ENCODE measurements at regions not wholly inside any gene's neighbourhood (a gene's known extent, or its start where the extent isn't known, plus 50 kb on each side); places are given as distances from the start of the nearest gene placed in this dataset.
"Not testable (repeated sequence)": the region's sequence is repeated elsewhere in the genome, so short reads cannot be mapped to it uniquely, and the experiment has no call there.

DNA sequence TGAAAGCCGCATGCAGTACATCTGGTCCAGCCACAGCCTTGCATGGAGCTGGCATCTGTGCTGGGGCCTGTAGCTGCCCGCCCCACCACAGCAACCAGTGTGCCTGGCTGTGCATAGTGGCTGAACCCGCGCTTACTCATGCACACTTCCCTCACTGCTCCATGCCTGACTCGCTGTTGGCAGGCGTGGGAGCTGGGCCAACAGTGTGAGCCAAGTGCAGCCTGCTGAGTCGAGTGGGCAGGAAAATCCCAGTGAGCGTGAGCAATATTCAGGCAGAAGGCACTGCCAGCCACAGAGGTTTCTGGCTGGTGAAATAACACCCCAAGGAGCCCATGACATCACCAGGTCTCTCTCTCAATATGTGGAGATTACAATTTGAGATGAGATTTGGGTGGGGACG is 1674.1 kb upstream of the TMEFF2 start:
- Histone ChIP-seq H3K27ac (ENCODE audit: low read length) (no peak overlapping the region), H3K36me3 (ENCODE audit: control insufficient read depth in 2 of 2, insufficient read depth in 2 of 2, low read length in 2 of 2) (no peaks in the 10 kb centered on the region), H3K9me3 (ENCODE audit: control insufficient read depth in 2 of 2, low read length in 2 of 2) (no peaks in the 10 kb centered on the region), H3K4me1 (ENCODE audit: control insufficient read depth, insufficient read depth, low read length) (no peaks in the 10 kb centered on the region), H3K9ac (ENCODE audit: low read length in 2 of 2) (no peak overlapping the region), H3K27me3 (ENCODE audit: control insufficient read depth in 1 of 2, insufficient read depth in 2 of 2, low read length in 2 of 2) (no peaks in the 10 kb centered on the region), H3K4me3 (ENCODE audit: low read length in 2 of 2) (no peak overlapping the region)

DNA sequence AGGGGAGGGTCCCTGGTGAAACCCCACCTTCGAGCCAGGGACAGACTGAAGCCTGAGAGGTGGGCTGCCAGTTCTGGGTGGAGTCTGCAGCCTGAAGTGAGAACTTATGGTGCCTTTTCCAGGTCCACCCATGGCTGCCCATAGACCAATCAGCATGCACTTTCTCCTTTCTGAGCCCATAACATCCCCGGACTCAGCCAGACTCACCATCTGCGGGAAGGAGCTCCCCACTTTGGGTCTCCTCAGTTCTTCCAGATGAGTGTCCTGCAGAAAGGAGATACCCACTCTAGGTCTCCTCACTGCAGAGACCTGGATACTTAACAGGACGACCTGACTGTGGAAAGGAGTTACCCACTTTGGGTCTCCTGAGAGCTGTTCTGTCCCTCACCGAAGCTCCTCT is 1673.4 kb upstream of the TMEFF2 start:
- no peak overlapping the region for H3K27ac ChIP-seq (ENCODE audit: low read length)
- no peaks in the 10 kb centered on the region for H3K9me3 ChIP-seq (ENCODE audit: control insufficient read depth in 2 of 2, low read length in 2 of 2)
- H3K27me3 ChIP-seq (ENCODE audit: control insufficient read depth in 1 of 2, insufficient read depth in 2 of 2, low read length in 2 of 2): no peaks in the 10 kb centered on the region
- H3K9ac ChIP-seq (ENCODE audit: low read length in 2 of 2): no peak overlapping the region
- no peaks in the 10 kb centered on the region for H3K36me3 ChIP-seq (ENCODE audit: control insufficient read depth in 2 of 2, insufficient read depth in 2 of 2, low read length in 2 of 2)
- no peaks in the 10 kb centered on the region for H3K4me1 ChIP-seq (ENCODE audit: control insufficient read depth, insufficient read depth, low read length)
- H3K4me3 ChIP-seq (ENCODE audit: low read length in 2 of 2): no peak overlapping the region

DNA sequence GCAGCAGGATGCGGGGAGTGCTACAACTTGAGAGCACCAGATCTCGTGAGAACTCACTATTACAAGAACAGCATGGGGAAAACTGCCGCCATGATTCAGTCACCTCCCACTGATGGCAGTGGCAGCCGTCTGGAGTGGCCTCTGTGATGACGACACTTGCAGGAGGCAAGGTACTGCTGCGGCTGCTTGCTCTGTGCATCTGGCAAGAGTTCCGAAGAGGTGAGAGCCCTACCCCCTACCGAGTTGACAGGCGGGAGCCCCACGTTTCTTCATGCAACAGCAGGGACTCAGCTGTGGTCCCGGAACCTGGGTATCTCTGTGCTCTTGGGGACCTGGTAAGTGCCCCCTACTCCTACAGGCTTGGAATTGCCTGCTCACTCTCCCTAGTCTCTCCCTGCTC is 1672.7 kb upstream of the TMEFF2 start:
- H3K4me1 ChIP-seq (ENCODE audit: control insufficient read depth, insufficient read depth, low read length): no peaks in the 10 kb centered on the region
- no peaks in the 10 kb centered on the region for H3K36me3 ChIP-seq (ENCODE audit: control insufficient read depth in 2 of 2, insufficient read depth in 2 of 2, low read length in 2 of 2)
- H3K9ac ChIP-seq (ENCODE audit: low read length in 2 of 2): no peak overlapping the region
- H3K27ac ChIP-seq (ENCODE audit: low read length): no peak overlapping the region
- no peaks in the 10 kb centered on the region for H3K9me3 ChIP-seq (ENCODE audit: control insufficient read depth in 2 of 2, low read length in 2 of 2)
- H3K4me3 ChIP-seq (ENCODE audit: low read length in 2 of 2): no peak overlapping the region
- no peaks in the 10 kb centered on the region for H3K27me3 ChIP-seq (ENCODE audit: control insufficient read depth in 1 of 2, insufficient read depth in 2 of 2, low read length in 2 of 2)

DNA sequence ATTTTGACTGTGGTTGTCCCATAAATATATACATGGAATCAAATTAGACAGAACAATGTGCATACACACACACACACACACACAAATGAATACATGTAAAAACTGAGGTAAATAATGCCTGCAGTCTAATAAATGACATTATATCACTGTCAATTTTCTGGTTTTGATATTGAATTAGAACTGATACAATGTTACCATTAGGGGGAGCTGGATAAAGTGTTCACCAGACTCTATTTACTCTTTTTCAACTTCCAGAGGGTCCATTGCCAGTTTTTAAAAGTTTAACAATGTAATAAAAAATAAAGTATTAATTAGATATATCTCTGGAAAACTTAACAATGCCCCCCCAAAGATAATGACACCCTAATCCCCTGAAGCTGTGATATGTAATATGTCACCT is 1666.8 kb upstream of the TMEFF2 start:
- H3K4me3 ChIP-seq (ENCODE audit: low read length in 2 of 2): no peak overlapping the region
- no peaks in the 10 kb centered on the region for H3K27me3 ChIP-seq (ENCODE audit: control insufficient read depth in 1 of 2, insufficient read depth in 2 of 2, low read length in 2 of 2)
- H3K9ac ChIP-seq (ENCODE audit: low read length in 2 of 2): no peak overlapping the region
- H3K9me3 ChIP-seq (ENCODE audit: control insufficient read depth in 2 of 2, low read length in 2 of 2): no peaks in the 10 kb centered on the region
- no peak overlapping the region for H3K27ac ChIP-seq (ENCODE audit: low read length)
- H3K4me1 ChIP-seq (ENCODE audit: control insufficient read depth, insufficient read depth, low read length): no peaks in the 10 kb centered on the region
- no peaks in the 10 kb centered on the region for H3K36me3 ChIP-seq (ENCODE audit: control insufficient read depth in 2 of 2, insufficient read depth in 2 of 2, low read length in 2 of 2)

DNA sequence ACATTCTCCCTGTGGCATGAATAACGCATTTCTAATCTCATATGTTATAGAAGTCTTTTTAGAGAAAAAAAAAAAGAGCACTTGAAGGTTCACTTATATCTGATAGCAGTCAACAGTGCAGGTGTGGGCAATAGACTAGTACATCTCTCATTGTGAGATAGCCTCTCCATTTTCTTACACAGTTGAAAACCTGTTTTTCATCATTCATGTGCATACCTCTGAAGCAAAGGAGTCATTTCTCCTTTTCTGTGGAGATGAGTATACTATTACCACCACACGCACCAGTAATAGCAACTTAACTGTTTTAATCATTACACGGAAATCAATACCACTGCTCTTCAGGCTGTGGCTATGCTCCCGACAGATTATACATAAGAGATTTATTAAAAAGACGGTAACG is 1653.3 kb upstream of the TMEFF2 start:
- H3K36me3 ChIP-seq (ENCODE audit: control insufficient read depth in 2 of 2, insufficient read depth in 2 of 2, low read length in 2 of 2): no peaks in the 10 kb centered on the region

DNA sequence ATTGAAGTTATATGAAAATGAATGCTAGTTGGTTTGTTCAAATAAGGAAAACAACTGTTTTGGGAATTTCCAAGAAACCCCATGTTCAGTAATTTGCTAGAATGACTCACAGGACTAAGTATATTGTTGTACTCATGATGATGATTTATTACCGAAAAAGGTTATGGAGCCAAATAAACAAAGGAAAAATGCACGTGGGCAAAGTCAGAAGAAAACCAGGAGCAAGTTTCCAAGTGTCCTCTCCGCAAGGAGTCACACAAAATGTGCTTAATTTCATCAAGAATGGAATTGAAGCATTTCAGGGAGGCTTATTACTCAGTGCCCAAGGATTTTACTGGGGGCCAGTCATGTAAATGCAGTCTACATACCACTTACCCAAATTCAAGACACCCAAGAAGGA is 1652.4 kb upstream of the TMEFF2 start:
- Histone ChIP-seq H3K4me3 (ENCODE audit: low read length in 2 of 2) (no peak overlapping the region), H3K27me3 (ENCODE audit: control insufficient read depth in 1 of 2, insufficient read depth in 2 of 2, low read length in 2 of 2) (no peaks in the 10 kb centered on the region), H3K4me1 (ENCODE audit: control insufficient read depth, insufficient read depth, low read length) (no peaks in the 10 kb centered on the region), H3K9me3 (ENCODE audit: control insufficient read depth in 2 of 2, low read length in 2 of 2) (no peaks in the 10 kb centered on the region), H3K36me3 (ENCODE audit: control insufficient read depth in 2 of 2, insufficient read depth in 2 of 2, low read length in 2 of 2) (no peaks in the 10 kb centered on the region), H3K27ac (ENCODE audit: low read length) (no peak overlapping the region), H3K9ac (ENCODE audit: low read length in 2 of 2) (no peak overlapping the region)

More for the DNA sequence above, 1653.3 kb upstream of the TMEFF2 start:
- Histone ChIP-seq H3K4me3 (ENCODE audit: low read length in 2 of 2) (no peak overlapping the region), H3K4me1 (ENCODE audit: control insufficient read depth, insufficient read depth, low read length) (no peaks in the 10 kb centered on the region), H3K9ac (ENCODE audit: low read length in 2 of 2) (no peak overlapping the region), H3K9me3 (ENCODE audit: control insufficient read depth in 2 of 2, low read length in 2 of 2) (no peaks in the 10 kb centered on the region), H3K27ac (ENCODE audit: low read length) (no peak overlapping the region), H3K27me3 (ENCODE audit: control insufficient read depth in 1 of 2, insufficient read depth in 2 of 2, low read length in 2 of 2) (no peaks in the 10 kb centered on the region)

DNA sequence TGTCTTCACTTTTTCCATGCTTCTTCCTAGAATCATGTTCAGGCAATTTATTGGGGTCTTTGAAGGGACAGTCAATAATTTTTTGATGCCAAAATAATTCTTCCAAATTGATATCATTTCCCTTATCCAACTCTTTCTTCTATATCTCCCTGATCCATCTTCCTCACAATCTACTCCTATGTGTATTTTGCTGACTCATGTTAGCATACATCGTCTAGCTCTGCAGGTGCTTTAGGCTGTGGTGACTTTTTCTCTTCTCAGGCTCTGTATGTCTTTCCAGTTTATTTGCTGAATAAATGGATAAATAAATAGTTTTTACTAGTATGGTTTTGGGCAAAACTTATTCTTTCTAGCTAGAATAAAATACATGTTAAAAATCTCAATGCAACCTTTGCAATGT is 1650.9 kb upstream of the TMEFF2 start:
- Histone ChIP-seq H3K27me3 (ENCODE audit: control insufficient read depth in 1 of 2, insufficient read depth in 2 of 2, low read length in 2 of 2) (no peaks in the 10 kb centered on the region), H3K9me3 (ENCODE audit: control insufficient read depth in 2 of 2, low read length in 2 of 2) (no peaks in the 10 kb centered on the region), H3K9ac (ENCODE audit: low read length in 2 of 2) (no peak overlapping the region), H3K36me3 (ENCODE audit: control insufficient read depth in 2 of 2, insufficient read depth in 2 of 2, low read length in 2 of 2) (no peaks in the 10 kb centered on the region), H3K4me3 (ENCODE audit: low read length in 2 of 2) (no peak overlapping the region), H3K4me1 (ENCODE audit: control insufficient read depth, insufficient read depth, low read length) (no peaks in the 10 kb centered on the region), H3K27ac (ENCODE audit: low read length) (no peak overlapping the region)

DNA sequence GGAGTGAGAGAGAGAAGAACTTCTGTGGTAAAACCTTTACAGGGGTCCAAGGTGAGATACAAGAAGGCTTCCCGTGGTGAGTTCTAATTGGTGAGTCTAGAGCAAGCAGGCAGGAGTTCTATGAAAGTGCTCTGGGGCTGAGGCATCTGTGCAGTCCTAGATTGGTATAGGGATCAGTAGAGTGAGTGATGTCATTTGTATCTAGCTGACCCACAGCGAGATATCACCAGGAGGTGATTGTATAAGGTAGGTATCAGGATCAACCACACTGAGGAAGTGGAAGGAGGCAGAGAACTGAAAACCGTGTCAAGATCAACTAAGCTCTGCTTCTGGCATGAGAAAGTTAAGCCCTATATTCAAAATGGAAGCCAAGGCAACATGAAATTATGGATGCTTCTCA is 1648.9 kb upstream of the TMEFF2 start:
- no peak overlapping the region for H3K27ac ChIP-seq (ENCODE audit: low read length)
- H3K4me1 ChIP-seq (ENCODE audit: control insufficient read depth, insufficient read depth, low read length): no peaks in the 10 kb centered on the region
- no peaks in the 10 kb centered on the region for H3K27me3 ChIP-seq (ENCODE audit: control insufficient read depth in 1 of 2, insufficient read depth in 2 of 2, low read length in 2 of 2)
- H3K9ac ChIP-seq (ENCODE audit: low read length in 2 of 2): no peak overlapping the region
- H3K36me3 ChIP-seq (ENCODE audit: control insufficient read depth in 2 of 2, insufficient read depth in 2 of 2, low read length in 2 of 2): no peaks in the 10 kb centered on the region
- H3K9me3 ChIP-seq (ENCODE audit: control insufficient read depth in 2 of 2, low read length in 2 of 2): no peaks in the 10 kb centered on the region
- H3K4me3 ChIP-seq (ENCODE audit: low read length in 2 of 2): no peak overlapping the region

DNA sequence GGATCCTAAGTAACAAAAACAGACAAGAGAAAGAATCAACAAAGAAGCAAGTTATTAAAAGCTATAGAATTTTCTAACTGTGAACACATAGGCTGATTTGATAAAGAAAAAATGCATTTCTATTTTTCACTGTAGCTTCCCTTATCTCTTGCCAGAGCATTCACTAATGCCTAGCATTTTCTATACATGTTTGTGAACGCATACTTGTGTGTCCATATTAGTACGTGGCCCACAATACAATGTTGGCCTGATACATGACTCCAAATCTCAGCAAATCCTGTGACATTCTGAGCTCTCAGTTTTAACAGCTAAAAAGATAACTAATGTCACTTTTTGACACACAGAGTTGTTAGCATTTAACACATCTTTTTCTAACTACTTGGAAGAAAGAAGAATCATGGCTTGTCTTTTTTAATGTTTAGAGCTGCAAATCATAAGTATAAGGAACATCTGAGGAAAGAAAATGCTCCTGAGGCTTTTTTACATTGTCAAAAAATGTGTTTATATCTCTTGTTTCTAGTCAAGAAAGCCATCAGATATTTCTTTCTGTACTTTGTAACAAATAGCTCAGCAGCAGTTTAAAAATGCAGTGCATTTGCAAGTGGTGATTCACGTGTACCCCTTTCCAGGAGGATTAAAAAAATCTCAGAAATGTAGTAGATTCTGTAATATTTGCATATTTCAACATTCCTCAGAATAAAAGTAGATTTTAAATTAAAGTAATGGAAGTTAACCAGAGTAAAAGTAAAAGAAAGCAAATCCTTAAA is 1646.8 kb upstream of the TMEFF2 start:
- Histone ChIP-seq H3K27ac (ENCODE audit: low read length) (no peak overlapping the region), H3K4me3 (ENCODE audit: low read length in 2 of 2) (no peak overlapping the region), H3K4me1 (ENCODE audit: control insufficient read depth, insufficient read depth, low read length) (no peaks in the 10 kb centered on the region)

DNA sequence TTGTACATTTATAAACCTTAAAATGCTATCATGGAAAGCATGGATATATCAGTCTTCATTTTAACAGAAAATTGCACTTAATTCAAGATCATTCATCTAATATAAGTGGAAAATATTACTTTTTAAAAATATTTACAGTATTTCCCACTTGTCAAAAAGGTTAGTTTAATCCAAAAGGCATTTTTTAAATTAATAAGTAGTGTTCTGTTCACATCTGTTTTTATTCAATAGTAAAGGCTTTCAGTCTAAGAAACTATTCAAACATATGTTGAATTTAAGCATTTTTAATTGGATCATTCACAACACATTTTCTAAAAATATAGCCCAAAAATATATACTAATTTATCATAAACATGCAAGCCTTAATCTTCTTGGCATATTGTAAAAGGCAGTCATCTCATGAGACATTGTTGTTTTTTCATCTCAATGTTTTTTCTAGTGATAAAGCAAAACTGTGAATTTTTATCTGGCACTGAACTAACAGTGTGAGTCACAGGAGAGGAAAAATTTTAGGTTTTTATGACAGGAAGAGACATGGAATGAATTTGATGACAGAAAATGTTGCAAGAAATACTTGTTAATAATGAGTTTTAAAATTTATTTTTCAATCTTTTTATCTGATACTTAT is 1642.5 kb upstream of the TMEFF2 start:
- Histone ChIP-seq H3K4me3 (ENCODE audit: low read length in 2 of 2) (no peak overlapping the region), H3K4me1 (ENCODE audit: control insufficient read depth, insufficient read depth, low read length) (no peaks in the 10 kb centered on the region), H3K36me3 (ENCODE audit: control insufficient read depth in 2 of 2, insufficient read depth in 2 of 2, low read length in 2 of 2) (no peaks in the 10 kb centered on the region), H3K9ac (ENCODE audit: low read length in 2 of 2) (no peak overlapping the region), H3K9me3 (ENCODE audit: control insufficient read depth in 2 of 2, low read length in 2 of 2) (no peaks in the 10 kb centered on the region), H3K27me3 (ENCODE audit: control insufficient read depth in 1 of 2, insufficient read depth in 2 of 2, low read length in 2 of 2) (no peaks in the 10 kb centered on the region), H3K27ac (ENCODE audit: low read length) (no peak overlapping the region)

More for the DNA sequence above, 1646.8 kb upstream of the TMEFF2 start:
- Histone ChIP-seq H3K27me3 (ENCODE audit: control insufficient read depth in 1 of 2, insufficient read depth in 2 of 2, low read length in 2 of 2) (no peaks in the 10 kb centered on the region), H3K9me3 (ENCODE audit: control insufficient read depth in 2 of 2, low read length in 2 of 2) (no peaks in the 10 kb centered on the region), H3K9ac (ENCODE audit: low read length in 2 of 2) (no peak overlapping the region), H3K36me3 (ENCODE audit: control insufficient read depth in 2 of 2, insufficient read depth in 2 of 2, low read length in 2 of 2) (no peaks in the 10 kb centered on the region)

DNA sequence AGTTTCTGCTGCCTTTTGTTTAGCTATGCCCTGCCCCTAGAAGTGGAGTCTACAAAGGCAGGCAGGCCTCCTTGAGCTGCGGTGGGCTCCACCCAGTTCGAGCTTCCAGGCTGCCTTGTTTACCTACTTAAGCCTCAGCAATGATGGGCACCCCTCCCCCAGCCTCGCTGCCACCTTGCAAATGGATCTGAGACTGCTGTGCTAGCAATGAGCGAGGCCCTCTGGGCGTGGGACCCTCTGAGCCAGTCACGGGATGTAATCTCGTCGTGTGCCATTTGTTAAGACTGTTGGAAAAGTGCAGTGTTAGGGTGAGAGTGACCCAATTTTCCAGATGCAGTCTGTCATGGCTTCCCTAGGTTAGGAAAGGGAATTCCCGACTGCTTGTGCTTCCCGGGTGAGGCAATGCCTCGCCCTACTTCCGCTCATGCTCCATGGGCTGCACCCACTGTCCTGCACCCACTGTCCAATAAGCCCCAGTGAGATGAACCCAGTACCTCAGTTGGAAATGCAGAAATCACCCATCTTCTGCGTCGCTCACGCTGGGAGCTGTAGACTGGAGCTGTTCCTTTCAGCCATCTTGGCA is 1641.8 kb upstream of the TMEFF2 start:
- H3K9ac ChIP-seq (ENCODE audit: low read length in 2 of 2); H3K27me3 ChIP-seq (ENCODE audit: control insufficient read depth in 1 of 2, insufficient read depth in 2 of 2, low read length in 2 of 2); H3K27ac ChIP-seq (ENCODE audit: low read length); H3K4me1 ChIP-seq (ENCODE audit: control insufficient read depth, insufficient read depth, low read length); H3K4me3 ChIP-seq (ENCODE audit: low read length in 2 of 2); H3K36me3 ChIP-seq (ENCODE audit: control insufficient read depth in 2 of 2, insufficient read depth in 2 of 2, low read length in 2 of 2); H3K9me3 ChIP-seq (ENCODE audit: control insufficient read depth in 2 of 2, low read length in 2 of 2): not testable (repeated sequence)

Measured in stomach smooth muscle (tissue), 2 donors.